Esophagus muscularis mucosa (tissue), 3 donors: ENCODE measurements at regions not wholly inside any gene's neighbourhood (a gene's known extent, or its start where the extent isn't known, plus 50 kb on each side); places are given as distances from the start of the nearest gene placed in this dataset.

ENCODE experiments used
- POLR2A ChIP-seq: fragments of 450-650 bp; IDR thresholded peaks from one replicate; pipeline ENCODE4 v1.6.1; 2017; ENCODE audit warnings: antibody characterized with exemption, moderate library complexity, mild to moderate bottlenecking, low read depth
- TF ChIP-seq, protein P1 (sequence below), 3 experiments: fragments of 200-600 bp in 2 of 3; fragments of 450-650 bp in 1 of 3; sonication (generic) in 2 of 3; IDR thresholded peaks; one replicate each; pipeline ENCODE4 v1.5.1; 2017 to 2019; ENCODE audit warnings: antibody characterized with exemption in 3 of 3, mild to moderate bottlenecking in 2 of 3, moderate library complexity in 1 of 3

DNA sequence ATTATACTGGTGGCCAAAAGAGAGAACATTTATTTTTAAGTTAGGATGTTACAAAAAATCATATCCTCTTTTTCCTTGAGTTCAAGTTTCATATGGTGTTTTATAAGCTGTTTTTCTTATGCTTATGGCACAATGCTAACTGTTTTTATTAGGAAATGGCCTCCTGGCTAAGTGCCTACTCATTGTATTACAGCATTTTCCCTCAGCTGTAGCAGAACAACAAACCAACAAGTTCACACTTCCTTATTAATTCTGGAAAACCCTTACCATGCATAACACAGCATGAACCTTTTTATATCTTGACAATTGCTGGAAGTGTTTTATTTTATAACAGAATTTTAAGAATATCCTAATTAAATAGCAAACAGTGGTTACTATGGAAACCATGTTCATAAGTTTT lies 165.8 kb downstream of the GASK1B start:
- TF ChIP-seq, protein P1, sequence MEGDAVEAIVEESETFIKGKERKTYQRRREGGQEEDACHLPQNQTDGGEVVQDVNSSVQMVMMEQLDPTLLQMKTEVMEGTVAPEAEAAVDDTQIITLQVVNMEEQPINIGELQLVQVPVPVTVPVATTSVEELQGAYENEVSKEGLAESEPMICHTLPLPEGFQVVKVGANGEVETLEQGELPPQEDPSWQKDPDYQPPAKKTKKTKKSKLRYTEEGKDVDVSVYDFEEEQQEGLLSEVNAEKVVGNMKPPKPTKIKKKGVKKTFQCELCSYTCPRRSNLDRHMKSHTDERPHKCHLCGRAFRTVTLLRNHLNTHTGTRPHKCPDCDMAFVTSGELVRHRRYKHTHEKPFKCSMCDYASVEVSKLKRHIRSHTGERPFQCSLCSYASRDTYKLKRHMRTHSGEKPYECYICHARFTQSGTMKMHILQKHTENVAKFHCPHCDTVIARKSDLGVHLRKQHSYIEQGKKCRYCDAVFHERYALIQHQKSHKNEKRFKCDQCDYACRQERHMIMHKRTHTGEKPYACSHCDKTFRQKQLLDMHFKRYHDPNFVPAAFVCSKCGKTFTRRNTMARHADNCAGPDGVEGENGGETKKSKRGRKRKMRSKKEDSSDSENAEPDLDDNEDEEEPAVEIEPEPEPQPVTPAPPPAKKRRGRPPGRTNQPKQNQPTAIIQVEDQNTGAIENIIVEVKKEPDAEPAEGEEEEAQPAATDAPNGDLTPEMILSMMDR (IDR thresholded peaks at IDR 0.05), result no peak
- TF ChIP-seq POLR2A, result no peak
